GM18505 (cell line): ENCODE measurements at regions not wholly inside any gene's neighbourhood (a gene's known extent, or its start where the extent isn't known, plus 50 kb on each side); places are given as distances from the start of the nearest gene placed in this dataset.

Experiments
- ATAC-seq: cut with Tn5 transposase; IDR thresholded peaks from one replicate; pipeline ENCODE4 v1.9.1; 2021; ENCODE audit not compliant: unreplicated experiment
- POLR2A ChIP-seq: IDR thresholded peaks from 4 replicates; pipeline ENCODE4 v1.6.1; 2011; ENCODE audit warnings: borderline replicate concordance; ENCODE audit not compliant: insufficient read depth, insufficient read length; ENCODE audit errors: extremely low read depth

DNA sequence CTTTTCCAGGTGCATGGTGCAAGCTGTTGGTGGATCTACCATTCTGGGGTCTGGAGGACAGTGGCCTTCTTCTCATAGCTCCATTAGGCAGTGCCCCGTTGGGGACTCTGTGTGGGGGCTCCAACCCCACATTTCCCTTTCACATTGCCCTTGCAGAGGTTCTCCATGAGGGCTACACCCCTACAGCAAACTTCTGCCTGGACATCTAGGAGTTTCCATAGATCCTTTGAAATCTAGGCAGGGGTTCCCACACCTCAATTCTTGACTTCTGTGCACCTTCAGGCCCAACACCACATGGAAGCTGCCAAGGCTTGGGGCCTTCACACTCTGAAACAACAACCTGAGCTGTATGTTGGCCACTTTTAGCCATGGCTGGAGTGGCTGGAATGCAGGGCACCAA, 282.8 kb upstream of the SASH1 start:
- no peak for ATAC-seq
- no peak for TF ChIP-seq POLR2A

DNA sequence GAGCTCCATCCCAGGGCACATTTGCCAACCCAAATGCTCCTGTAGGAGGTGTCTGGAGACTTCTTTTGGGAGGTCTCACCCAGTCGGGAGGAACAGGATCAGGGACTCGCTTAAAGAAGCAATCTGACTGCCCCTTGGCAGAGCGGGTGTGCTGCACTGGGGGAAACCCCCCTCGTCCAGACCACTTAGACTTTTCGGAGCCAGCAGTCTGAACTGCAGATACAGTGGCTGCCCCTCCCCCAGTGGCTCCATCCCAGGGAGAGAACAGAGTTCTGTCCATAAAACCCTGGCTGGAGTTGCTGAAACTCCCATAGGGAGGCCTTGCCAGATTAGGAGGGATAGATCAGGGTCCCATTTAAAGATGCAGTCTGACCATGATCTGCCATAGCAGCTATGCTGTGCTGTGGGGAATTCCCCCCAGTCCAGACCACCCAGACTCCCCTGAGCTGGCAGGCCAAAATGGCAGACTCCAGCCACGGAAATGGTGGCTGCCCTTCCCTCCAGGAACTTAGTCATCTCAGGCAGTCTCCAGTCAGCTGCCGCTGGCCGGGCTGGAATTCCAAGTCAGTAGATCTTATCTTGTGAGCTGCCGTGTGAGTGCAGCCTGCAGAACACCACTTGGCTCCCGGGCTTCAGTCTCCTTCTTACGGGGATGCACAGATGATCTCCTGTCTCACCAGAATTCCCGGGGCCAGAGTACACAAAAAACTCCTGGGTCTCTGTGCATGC, 278.1 kb upstream of the SASH1 start:
- no peak for TF ChIP-seq POLR2A
- ATAC-seq: no peak

DNA sequence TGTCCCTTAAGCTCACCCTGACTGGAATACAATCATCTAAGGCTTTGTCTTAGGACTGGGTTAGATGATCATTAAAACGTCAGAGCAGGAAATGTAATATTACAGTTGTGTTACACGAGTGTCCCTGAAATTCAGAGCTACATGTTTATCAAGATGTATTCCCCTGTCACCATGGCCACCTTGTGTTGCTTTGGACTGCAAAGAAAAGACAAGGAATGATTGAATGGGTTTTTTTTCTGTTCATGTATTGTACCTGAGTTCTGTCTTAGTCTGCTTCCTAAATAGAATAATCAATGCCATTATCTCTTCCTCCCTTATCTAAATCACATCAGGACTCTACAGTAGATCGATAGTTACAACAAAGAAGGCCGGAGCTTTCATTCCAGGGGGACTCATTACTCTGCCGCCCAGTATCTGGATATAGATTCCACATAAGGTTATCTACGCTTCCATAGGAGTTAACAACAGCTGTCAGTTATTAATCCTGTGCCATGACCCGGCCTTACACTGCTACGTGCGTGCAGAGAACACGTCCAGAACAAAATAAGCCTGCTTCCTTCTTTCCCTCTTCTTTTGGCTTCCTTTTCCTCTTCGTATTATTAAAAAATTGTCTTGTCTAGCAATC, 274.1 kb upstream of the SASH1 start:
- ATAC-seq: no peak
- TF ChIP-seq POLR2A: no peak

DNA sequence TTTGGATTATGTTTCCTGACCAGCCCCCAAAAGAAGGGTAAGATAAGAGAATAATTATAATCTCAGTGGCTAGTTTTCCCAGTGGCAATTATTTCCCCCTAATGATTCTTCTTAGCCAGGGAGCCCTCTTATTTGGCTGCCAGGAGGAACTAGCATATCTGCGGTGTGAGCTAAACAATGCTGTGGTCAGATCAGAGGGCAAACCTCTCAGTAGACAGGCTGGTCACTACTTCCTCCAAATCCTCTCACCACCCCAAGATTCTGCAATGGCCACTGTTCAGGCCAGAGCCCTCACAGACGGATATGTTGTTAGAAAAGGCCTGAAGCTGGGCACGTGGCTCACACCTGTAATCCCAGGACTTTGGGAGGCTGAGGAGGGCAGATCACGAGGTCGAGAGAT, 273.4 kb upstream of the SASH1 start:
- no peak for TF ChIP-seq POLR2A
- no peak for ATAC-seq

DNA sequence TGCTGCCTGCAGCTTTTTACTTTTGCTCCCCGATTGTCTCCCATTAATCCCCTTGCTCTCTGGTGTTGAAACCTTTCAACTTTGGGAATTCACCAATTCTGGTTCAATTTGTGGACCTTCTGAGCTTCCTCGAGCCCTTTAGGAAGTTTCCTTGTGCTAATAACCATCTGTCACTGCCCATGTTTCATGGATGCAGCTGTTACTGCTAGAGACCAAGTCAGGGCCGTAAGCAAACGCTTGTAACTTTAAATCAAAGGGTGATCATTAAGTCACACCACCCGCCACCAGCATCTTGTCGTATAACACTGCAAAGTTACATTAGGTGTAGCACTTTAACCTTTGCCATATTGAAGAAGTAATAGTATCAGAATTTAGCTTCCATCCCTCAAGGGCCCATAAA, 268.3 kb upstream of the SASH1 start:
- ATAC-seq: no peak
- TF ChIP-seq POLR2A: no peak

DNA sequence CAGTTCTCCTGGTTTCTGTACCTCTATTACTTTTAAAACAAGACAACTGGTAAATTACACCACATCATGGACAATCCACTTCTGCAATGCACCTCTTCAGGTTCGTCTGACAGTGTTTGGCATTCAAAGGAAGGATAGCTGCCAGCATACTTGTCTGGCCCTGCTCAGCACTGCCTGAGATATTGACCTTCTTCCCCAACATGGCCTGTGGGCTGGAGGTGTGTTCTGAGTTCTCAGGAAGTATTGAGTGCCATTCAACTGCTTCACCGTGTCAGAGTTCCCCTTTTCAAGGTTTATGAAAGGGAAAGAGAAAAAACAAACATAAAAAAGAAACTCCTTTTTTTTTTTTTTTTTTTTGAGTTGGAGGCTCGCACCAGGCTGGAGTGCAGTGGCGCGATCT, 267.9 kb upstream of the SASH1 start:
- TF ChIP-seq POLR2A: no peak
- peak; percentile 88 for ATAC-seq

DNA sequence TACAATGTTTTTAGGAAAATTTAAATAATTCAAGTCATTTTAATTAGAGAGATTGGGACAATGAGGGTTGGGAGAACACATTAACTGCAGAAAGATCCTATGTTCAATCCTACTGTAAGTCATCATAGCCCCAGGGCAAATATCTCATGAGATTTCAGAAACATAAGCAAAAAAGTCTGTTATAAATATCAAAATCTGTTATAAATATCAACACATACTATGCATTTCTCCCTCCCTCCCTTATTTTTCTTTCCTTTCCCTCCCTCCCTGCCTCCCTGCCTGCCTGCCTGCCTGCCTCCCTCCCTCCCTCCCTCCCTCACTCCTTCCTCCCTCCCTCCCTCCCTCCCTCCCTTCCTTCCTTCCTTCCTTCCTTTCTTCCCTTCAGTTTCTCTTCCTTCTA, 267.3 kb upstream of the SASH1 start:
- TF ChIP-seq POLR2A: no peak
- no peak for ATAC-seq

DNA sequence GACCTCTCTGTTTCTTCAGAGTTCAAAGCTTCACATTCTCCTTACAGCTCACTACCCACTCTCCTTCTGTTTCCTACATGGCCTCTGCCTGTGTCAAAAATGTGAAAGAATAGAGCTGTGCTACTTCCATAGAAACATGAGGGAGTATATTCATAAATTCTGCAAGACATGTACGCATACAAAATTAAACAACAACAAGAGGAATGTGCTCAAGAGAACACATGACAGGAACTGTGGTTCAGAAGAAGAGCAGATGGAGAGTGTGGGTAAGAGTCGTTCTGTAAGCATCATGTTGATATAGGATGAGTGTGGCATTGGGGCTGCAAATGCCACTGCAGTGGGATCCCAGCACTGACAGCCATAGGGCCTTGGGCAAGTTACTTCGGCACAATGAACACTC, 266.6 kb upstream of the SASH1 start:
- TF ChIP-seq POLR2A: no peak
- ATAC-seq: no peak

DNA sequence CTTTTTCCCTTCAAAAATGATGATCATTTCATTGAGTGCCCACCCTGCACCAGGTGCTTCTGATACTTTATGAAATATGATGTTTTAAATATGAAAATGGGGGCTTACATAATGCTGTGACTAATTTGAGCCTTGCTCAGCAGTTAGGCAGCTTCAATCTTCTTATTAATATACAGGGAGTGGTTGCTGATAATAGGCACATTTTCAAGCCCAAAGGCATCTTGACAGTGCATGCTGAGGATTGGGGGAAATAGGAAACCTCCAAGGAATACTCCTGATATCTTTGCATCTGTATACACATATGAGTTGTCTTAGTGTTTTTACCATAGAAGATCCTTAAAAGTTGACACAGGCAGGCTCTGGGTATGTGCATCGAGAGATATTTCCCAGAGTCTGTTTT, 262.3 kb upstream of the SASH1 start:
- no peak for ATAC-seq
- no peak for TF ChIP-seq POLR2A

DNA sequence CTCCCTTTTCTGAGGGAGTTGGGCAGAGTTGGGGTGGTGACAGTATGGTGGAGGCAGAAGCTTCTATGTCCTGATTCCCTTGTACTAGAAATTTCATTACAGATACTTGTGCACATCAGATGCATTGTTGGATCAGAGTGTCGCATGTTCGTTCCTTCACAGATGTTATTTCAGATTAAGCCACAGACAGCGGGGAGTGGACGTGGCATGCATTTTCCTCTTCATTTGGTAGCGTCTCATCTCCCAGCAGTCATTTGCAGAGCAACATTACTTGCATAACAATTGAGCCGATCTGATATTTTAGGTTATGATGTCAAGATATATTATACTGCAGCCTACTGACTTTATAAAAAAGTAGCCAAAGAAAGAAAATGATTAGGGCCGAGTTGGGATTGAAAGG, 261.6 kb upstream of the SASH1 start:
- no peak for ATAC-seq
- no peak for TF ChIP-seq POLR2A

DNA sequence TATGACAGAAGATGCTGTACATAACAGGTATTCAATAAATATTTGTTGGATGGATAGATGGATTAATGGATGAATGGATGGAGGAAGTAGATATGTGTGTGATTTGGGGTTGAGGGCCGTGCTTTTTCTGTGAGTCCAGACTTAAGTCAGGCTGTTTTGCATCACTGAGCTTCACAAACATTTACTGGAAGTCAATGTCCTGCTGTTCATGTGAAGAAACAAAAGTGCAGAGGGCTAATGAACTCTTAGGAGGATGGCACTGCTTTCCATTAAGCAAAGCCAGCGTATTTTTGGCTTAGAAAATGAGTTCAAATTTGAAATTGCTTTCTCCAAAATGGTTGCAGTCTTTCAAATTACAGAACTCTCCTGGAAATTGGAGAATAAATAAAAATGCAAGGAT, 260.6 kb upstream of the SASH1 start:
- no peak for TF ChIP-seq POLR2A
- ATAC-seq: no peak

DNA sequence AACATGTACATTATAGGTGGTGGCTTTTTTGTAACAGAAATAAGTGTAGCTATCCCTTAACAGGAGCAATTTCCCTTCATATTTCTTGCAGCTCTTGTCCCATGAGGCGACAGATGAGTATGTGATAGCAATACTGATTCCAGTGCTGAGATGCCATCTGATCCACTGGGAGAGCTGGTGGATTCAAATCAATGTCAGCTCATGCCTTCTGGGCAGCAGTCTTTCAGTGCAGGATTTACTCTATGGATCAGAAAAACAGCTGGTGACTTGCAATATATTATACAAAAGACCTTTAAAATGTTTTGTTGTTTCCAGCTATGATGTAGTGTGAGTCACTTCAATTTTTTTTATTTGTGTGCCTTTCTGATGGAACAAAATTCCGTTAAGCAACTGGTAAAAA, 259.9 kb upstream of the SASH1 start:
- no peak for ATAC-seq
- TF ChIP-seq POLR2A: no peak

DNA sequence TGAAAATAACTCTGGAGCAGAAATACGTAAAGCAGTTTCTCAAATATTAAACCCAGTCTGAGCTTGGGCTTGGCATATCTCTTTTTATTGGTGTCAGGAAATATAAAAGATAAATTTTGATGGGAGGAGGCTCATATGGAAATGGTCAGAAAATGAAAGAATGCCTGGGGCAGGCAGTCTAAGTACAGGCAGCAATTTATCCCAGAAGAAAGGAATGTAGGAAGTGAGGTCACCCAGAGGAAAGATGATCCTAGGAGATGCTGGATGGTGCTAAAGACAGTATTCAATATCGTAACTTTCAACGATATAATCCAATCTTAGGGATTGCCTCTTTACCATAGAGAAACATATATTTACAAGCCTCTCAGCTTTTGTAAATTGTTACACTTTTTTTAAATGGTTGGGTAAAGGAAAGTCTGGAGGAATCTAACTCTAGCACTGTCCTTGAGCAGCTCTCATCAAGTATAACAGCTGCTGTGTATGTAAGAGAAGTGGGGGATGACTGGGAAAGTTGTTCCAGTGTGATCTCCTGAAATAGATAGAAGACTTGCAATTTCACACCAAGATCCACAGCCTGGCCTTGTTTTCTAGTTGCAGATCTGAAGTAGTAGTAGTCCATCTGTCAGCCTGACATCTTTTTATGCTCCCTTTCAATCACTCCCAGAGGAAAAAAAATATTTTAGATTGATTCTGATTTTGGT, 256.9 kb upstream of the SASH1 start:
- ATAC-seq: no peak
- TF ChIP-seq POLR2A: no peak

DNA sequence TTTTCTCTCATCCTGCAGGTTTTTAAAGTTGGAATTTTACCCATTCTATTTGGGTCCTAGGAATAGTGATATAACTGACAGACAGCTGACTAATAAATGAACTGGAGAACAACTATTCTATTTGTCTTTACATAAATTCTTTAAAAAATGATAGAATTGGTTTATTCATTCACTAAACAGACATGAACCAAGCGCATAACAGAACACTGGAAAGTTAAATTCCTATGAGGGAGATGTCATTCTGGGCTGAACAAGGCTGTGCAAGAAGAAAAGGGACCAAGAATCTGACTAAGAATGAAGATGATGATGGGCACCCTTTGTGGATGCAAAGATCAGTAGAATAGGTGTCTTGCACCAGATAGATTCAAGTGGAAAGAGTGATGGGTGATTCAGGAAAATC, 256.3 kb upstream of the SASH1 start:
- no peak for TF ChIP-seq POLR2A
- no peak for ATAC-seq

DNA sequence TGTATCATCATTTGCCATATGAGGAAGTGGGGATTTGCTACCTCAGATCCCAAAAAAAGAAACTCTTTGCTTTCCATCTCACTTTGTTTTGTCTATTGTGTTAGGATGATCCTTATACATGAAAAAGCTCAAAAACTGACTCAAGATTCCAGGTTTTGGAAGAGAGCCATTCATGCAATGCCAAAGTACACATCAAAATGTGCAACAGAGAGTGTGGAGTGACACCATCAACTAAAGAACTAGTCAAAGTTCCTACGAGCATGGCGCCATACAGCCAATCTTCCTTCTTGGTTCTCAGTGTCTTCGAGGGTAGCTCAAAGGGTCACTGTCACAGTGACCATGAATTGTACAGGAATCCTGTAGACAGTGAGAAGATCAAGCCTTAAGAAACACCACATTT, 255.8 kb upstream of the SASH1 start:
- no peak for ATAC-seq
- TF ChIP-seq POLR2A: no peak

DNA sequence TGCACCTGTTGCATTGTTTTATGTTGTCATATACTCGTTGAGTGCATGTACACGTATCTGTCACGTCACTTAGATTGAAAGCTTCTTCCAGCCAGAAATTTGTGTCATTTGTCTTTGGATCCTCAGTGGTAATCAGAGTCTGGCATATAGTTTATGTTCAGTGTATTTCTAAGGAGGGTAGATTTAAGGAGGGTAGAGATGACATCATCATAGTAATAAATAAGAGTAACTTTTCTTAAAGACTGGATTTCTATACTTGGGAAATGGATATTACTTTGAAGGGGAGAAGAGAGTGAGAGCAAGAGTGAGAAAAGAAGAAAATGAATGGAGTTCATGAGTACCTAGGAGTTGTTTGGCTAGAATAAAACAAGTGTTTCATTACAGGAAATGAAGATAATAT, 255.0 kb upstream of the SASH1 start:
- no peak for ATAC-seq
- TF ChIP-seq POLR2A: no peak
